CD4-positive, alpha-beta T cell treated with Interleukin-17A for 1 hour (primary cell): ENCODE measurements at regions not wholly inside any gene's neighbourhood (a gene's known extent, or its start where the extent isn't known, plus 50 kb on each side); places are given as distances from the start of the nearest gene placed in this dataset.

ENCODE experiments used
- DNase-seq: peaks from one replicate; pipeline ENCODE4 v3.0.0-alpha.2; 2020

DNA sequence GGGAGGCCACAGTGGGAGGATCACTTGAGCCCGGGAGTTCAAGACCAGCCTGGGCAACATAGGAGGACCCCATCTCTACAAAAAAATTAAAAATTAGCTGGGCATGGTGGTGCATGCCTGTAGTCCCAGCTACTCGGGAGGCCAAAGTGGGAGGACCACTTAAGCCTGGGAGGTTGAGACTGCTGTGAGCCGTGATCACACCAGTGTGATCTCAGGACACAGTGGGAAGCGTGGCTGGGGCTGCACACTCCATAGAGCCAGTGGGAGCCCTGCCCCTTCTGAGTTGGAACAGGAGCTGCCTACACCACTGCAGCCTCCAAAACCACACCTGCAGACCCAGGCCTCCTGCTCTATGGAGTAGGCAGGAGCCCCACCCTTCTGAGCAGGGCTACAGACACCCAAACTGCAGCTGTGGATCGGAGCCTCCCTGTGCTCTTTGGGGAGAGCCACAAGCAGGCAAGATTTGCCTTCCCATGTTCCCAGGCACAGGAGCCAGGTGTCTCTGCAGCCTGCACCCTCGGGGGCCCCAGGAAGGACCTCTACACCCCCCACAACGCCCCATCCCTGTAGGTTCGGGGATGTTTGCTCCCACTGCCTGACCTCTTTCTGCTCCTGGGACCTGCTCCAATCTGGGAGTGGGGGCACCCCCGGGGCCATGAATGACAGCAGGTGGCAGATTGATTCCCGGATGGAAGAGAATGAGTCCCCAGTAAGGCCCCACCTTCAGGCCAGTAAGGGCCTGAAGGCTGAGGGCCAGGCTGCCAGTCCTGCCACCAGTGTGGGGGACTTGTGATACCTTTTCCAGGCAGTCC, 245.4 kb downstream of the BUD13 start:
- no peak for DNase-seq

DNA sequence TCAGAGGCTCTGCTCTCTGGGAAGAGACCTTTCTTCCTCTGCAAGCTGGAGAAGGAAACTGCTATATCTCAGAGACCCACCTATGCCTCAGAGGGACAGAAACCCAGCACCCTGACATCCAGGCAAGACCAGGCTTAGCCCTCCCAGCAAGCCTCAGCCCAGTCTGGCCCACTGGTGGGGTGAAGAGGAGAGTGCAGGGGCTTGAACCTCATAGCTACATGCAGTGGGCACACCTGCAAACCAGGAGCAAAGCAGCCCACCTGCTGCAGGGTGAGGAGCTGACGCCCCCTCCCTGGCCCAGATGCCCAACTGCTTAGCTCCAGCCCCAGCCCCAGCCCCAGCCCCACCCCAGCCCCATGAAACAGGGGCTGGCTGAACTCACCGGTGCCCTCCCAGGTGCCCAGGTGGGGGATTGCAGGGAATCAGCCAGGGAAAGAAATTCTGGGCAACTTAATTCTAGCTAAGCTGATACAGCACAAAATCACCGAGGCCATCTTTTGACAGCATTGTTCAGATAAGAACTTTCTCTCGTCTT, 246.8 kb downstream of the BUD13 start:
- no peak for DNase-seq

DNA sequence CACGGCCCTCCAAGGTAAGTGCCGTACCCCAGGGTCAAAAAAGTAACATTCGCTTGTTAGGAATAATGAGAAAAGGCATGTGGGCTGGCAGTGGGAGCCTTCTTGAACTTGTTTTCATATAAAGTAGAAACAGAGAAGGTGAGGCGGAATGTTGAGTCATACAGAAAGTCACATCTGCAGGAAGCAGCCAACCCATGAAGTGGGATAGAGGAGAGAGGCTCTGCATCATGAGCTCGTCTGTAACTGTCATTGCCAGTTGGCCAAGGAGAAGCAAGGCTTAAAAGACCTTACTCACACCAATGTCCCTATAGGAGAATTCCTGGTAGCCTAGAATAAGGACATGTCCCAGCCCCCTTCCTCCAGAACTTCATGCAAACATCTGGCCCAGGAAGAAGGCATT, 253.3 kb downstream of the BUD13 start:
- no peak for DNase-seq

DNA sequence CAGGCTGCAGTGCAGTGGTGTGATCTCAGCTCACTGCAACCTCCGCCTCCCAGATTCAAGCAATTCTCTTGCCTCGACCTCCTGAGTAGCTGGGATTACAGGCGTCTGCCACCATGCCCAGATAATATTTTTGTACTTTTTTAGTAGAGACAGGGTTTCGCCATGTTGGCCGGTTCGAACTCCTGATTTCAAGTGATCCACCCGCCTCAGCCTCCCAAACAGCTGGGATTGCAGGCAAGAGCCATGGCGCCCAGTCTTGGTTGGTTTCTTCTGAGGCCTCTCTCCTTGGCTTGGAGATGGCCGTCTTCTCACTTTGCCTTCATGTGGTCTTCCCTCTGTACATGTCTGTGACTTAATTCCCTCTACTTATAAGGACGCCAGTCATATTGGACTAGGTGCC, 254.6 kb downstream of the BUD13 start:
- DNase-seq, result no peak

DNA sequence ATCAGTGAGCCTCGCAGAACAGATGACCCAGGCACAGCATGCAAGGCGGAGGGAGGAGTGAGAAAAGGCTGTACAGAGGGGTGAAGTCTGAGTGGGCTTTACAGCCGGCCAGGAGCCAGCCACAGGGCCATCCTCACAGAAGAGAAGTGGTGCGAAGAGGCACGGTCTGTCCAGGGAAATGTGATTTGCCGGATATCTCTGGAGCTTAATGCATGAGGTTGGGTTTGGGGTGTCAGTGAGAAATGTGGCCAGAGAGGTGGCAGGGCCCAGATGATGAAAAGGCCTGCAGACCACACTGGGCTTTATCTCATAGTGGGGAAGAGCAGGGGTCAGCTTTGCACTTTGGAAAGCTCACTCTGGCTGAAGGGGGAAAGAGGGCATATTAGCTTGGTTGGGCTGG, 255.2 kb downstream of the BUD13 start:
- DNase-seq, result no peak

DNA sequence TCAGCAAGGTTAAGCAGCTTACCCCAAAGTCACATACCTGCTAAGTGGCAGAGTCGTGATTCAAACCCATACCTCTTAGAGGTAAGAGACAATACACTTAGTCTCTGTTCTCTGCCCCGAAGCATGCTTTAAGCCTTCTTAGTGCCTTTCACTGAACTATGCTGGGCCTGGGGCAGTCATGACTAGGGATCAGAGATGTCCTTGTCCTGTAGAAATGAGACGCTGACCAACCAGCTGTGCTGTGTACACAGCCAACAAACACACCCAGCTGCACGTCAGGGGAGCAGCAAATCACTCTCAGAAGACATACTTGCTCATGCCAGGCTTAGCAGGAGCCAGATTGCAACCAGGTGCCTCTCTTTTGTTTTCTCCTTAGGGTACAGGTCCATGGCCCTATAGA, 255.7 kb downstream of the BUD13 start:
- DNase-seq, result no peak

DNA sequence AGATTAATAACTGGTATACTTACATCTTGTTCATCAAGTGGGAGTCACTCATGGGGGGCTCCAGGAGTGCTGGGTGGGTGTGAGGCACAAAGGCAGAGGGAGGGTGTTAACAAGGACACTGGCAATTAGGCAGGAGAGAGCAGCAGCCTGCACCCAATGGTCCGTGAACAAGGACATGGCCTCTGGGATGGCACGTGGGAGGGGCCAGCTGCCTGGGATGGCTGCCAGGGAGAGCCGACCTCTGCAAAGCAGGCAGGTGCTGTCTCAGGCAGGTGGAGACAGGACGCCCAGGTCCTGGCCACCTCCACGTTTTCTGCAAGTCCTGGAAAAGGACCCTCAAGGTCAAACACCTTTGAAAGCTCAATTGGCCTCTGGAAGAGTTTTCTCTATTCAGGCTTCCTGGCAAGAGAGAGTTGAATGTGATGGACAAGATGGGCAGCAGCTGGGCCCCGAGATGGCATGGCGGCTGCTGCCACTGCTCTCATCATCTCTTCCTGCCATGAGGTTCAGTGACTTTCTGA, 257.1 kb downstream of the BUD13 start:
- no peak for DNase-seq

DNA sequence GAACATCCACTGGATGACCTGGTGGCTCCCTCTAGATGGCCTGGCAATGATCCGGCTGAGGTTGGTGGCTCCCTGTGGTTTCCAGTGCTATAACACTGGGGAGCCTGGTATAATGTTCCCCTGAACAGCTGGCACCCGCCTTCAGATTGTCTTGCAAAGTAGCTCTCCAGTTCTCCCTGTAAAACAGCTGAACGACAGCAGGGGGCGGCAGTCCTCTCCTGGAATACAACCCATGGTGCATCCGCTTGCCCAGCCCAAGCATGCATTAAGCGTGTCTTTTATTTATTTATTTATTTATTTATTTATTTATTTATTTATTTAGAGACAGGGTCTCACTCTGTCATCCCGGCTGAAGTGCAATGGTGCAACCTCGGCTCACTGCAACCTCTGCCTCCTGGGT, 258.9 kb downstream of the BUD13 start:
- no peak for DNase-seq

DNA sequence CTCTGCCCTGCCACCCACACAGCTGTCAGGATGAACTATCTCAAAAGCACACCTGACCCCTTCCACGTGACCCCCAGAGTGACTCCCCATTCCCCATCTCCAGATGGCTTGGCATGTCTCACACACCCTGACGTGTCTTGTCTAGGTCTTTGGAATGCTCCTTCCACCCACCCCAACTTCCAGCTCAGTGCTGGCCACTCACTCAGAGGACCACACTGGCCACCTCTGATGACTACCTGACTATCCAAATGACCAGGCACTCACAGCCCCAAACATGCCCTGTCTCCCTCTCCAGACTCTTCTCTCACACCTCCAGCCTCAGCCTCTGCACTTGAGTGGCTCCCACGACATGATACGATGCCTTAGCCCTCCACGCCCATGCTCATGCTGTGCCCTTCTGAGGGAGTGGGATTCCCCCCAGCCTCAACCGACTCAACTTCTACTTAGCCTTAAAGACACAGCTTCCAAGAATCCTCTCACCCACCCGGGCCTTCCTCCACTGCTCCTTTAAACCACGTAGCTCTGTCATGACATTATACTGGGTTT, 259.4 kb downstream of the BUD13 start:
- no peak for DNase-seq

DNA sequence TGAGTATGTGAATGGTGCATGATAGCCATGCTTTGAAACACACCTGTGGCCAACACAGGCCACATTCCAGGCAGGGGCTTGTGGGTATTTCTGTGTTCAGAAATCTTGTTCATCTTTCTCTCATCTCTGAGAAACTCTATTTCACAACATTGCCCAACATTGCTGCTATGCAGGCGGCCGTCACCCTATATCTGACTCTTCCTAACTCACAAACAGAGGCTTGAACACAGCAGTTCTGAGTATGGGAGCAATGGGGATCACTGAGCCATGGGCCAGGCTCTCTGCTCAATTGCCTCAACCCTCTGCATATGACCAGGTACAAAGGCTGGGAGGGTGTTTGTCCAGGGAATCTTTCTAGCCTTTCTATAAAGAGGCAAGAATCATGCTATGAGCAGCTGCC, 259.9 kb downstream of the BUD13 start:
- no peak for DNase-seq

DNA sequence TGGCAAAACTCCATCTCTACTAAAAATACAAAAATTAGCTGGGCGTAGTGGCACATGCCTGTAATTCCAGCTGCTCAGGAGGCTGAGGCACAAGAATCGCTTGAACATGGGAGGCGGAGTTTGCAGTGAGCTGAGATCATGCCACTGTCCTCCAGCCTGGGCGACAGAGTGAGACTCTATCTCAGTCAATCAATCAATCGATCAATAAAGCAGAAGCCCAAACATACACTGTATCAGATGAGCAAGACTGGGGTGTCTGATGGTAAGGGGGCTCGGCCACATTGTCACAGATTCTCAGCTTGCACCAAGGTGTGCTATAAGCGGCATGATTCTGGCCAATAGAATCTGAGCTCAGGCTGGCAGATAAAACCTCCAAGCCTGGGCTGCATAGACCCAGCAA, 261.1 kb downstream of the BUD13 start:
- DNase-seq, result no peak

DNA sequence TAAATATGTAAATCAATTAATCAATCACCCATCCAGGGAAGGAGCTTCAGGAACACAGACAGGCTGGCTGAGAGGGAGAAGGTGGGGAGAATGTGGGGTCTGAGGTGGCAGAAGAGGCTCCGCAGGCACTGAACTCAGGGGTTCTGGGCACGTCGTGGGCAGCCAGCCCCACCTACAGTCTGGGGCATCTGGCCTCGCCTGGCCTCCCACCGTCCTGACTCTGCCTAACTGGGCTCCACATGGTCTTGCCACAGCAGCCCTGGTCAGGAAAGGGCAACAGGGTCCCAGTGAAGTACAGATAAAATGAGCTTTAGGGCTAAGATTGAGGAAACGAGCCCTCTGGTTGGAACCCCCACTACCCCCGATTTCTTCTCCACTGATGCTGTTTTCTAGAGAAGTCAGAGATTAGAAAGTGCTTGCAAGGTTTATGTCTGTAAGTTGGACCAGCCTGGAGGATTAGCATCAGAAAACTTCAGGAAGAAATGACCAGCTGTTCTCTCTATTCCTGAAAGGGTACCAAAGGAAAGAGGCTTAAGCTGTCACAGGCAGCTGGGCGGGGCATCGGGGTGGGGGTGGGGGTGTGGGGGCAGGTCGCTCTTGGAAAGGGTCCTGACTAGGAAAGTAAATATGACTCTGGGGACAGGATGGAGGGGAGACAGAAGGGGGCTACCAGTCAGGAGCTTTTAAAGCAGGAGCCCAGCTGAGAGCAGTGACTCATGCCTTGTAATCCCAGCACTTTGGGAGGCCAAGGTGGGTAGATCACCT, 261.7 kb downstream of the BUD13 start:
- DNase-seq, result no peak

DNA sequence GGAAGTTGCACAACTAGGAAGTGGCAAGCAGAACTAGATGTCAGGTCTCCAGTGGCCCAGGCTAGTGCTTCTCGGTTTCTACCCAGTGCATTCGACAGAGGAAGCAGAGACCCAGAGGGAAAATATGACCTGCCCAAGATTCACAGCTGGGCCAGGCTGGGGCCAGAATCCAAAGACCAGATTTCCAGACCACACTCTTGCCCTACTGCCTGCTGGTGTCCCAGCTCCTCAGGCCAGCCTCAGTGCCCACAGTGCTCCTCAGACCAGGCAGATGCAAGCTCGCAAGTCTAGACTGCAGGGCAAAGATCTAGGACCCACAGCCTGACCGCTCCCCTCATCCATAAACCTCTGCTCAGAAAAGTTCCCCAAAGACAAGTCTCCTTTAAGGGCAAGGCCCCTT, 262.6 kb downstream of the BUD13 start:
- DNase-seq, result no peak

DNA sequence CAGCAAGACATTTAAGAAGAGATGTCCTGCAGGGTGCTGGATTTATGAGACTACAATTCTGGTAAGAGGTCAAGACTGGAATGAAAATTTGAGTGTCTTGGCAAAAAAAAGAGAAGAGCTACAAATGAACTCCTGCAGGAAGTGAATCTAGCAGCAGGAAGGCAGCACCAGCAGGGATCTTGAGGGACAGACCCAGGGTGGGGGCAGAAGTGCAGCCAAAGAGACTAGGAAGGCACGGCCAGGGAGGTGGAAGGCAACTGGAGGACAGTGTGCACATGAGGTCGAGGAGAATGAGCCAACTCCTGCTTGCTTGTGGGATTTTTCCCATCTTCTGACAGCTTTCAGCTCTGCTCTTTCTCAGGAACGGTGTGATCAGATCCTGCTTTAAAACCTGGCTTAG, 263.2 kb downstream of the BUD13 start:
- no peak for DNase-seq

DNA sequence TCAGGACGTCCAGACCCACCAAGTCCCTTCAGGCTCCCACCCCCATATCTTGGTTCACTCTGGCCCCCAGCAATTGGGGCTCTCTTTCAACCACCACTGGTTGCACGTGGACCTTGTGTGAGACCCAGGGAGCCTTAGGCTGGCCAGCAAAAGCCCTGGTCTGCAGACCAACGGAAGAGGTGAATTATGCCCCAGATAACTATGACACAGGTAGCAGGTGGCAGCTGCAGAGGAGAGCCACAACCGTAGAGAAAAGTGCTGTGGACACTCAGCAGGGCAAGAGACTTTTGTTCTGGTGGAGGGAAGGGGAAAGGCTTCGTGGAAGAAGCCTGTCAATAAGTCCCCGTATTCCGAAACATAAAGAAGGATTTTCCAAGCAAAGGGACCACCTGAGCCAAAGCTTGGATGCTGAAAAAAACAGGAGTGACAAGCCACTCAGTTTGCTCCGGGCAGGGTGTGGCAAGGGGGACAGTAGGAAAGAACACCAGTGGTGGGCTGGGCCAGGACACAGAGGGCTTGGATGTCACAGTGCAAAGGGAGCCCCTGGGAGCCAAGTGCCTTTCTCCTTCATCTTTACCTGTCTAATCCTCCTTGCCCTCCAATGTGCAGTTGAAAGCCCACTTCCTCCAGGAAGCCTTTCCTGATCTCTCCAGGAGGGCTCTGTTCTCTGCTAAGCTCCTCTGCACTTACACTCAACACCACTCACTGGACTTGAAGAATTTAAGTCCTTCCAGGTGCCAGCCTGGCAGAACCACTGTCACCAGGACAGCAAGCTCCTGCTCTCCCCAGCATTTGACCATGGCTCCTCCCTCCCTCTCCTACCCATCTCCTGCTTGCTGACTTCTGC, 264.7 kb downstream of the BUD13 start:
- no peak for DNase-seq

DNA sequence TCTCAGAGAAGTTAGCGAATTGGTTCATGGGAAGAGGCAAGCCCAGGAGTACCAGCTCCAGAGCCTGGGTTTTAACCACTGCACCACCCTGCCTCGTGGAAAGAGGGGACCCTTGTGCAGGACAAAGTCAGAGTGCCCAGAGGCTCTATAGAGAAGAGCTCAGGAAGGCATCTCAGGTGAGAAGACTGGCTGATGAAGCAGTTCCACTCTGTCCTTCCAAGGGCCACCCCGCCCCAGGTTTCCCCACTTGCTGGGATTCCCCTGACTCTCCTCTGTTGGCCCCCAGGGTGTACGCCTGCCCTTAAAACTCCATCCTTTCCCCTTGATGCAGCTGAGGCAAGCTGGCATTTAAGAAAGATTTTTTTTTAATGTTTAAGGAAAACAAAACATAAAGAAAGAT, 265.8 kb downstream of the BUD13 start:
- DNase-seq, result no peak

DNA sequence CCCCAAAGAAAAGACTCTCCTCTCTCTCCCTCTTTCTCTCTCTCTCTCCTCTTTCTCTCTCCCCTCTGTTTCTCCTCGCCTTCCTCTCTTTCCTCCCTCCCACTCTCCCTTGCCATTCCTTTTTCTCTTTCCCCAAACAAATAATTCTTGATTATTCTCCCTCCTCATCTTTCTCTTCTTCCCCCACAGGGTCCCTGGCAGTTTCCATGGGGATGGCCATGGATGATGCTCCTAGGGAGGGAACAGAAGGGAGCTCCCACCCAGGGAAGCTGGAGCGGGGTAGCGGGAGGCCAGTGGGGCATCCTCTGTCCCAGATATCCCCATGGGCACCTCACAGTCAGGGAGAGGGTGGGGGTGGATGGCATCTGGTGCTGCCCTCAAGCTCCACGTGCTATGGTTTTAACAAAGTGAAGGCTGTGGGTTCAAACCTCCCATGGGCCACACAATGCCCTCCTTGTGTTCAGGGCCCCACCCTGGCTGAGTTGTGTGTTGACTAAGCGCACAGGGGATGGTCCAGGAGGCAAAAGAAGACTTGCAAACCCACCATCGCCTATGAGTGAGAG, 266.4 kb downstream of the BUD13 start:
- no peak for DNase-seq

DNA sequence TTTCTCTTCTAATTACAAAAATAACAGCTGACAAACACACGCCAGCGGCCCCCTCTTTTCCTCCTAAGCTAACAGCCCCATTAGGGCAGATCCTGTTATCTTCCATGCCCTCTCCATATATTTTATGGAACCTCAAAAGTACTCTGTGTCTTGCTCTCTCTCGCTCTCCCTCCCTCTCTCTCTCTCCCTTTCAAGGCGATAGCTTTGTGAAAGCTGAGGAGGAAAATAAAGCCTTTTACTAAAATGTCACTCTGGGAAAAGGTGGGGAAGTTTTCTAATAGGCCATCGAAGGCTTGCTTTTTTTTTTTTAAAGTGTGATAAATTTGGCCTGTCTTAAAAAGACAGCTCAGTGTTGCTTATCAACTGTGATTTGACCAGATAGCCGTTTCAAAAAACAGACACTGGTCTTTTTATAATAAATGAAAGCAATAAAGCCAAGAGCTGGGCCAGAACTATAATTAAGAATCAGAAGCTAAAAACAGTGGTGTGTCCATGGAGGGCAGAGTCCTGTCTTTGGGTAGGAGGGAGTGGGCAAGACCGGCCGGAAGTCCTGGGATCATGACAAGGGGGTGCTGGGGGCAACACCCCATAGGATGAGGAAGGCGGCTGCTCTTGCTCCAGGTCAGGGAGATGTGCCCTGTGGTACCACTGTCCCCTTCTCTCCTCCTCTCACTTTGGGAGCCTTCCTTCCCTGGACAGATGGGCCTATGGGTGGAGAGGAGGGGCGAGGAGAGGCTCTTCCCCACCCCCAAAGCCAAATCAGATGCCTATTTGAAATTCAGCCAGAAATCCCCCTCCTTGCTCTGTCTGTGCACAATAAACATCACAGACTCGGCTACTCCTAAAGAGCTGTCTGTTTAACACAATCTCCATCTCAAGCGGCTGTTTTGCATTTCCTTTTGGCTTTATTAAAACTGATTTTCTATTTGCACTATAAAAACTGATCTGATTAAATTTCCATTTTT, 267.2 kb downstream of the BUD13 start:
- DNase-seq, result no peak

DNA sequence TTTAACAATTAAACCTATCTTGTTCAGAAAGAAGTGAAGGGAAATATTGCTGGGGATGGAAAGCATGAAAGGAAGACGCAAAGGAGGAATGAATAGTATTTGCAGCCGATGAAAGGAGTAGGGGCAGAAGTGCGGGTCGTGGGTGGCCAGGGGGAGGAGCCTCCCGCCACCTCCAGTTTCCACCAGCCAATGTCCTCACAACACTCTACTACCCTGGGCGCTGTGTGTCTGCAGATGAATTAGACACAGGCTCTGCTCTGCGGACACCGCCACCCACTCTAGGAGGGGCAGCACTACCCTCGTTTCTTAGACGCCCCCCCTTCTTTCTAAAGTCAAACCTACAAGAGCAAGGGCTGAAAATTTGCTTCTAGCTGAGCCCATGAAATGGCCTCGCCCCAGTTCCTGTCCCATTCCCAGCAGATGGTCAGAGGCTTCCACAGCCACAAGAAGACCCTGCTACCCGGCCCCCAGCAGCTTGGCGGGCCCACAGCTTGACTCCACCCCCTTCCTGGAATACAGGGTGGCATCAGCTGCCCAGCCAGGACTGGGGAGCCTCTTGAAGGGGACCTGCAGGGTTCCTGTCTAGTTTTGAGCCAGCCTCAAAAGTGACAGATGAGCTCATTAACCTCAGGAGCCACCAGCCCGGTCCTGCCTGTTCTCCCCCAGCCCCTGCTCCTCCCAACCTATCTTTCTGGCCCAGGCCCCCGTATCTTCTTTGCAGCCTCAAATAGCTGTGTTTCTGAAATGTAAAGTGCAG, 268.1 kb downstream of the BUD13 start:
- DNase-seq, result no peak
